NK-92 treated with Interleukin-12 subunit alpha and Interleukin-12 subunit beta, amount 100 ng/mL, for 24 hours (cell line): ENCODE measurements at regions not wholly inside any gene's neighbourhood (a gene's known extent, or its start where the extent isn't known, plus 50 kb on each side); places are given as distances from the start of the nearest gene placed in this dataset.
"Not testable (repeated sequence)": the region's sequence is repeated elsewhere in the genome, so short reads cannot be mapped to it uniquely, and the experiment has no call there.

ENCODE experiments used
- DNase-seq: peaks from one replicate; lab custom pipeline; 2025; lab: John Stamatoyannopoulos, UW

DNA sequence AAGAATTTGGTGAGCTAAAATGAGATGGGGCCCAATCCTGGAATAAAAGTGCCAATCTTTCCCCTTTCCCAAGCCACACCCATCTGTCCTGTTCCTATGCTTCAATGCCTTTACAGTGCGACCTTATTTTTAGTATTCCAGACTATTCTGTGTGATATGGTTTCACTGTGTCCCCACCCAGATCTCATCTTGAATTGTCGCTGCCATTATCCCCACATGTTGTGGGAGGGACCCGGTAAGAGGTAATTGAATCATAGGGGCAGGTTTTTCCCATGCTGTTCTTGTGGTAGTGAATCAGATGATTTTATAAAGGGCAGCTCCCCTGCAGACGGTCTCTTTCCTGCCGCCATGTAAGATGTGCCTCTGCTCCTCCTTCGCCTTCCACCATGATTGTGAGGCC lies 129.3 kb upstream of the KIF26B start:
- no peak for DNase-seq

DNA sequence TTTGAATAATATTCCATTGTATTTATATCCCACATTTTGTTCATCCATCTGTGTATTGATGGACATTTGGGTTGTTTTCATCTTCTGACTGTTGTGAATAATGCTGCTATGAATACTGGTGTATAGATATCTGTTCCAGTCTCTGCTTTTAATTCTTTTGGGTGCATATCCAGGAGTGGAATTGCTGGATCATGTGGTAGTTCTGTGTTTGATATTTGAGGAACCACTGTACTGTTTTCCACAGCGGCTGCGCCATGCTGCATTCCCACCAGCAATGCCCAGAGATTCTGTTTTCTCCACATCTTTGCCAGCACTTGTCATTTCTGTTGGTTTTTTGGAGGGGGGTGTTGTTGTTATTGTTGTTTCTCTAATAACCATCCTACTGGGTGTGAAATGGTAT lies 131.6 kb upstream of the KIF26B start:
- no peak for DNase-seq

GRCh38 chr1:245019910-245020486 lies 134.8 kb upstream of the KIF26B start:
- no peak for DNase-seq

GRCh38 chr1:245016700-245017099 lies 138.1 kb upstream of the KIF26B start:
- no peak for DNase-seq

DNA sequence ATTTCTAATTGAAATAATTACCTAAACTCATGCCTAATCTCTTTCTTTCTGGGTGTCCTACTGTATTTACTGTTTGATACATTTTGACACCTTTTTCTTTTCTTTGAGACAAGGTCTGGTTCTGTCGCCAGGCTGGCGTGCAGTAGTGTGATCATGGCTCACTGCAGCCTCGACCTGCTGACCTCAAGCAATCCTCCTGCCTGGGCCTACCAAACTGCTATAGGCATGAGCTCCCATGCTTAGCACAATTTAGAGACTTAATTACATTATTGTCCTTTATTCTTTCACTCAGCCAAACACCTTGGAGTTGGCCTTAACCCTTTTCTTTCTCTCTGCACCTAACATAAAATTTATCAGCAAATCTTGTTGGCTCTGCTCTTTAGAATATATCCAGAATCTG lies 139.8 kb upstream of the KIF26B start:
- DNase-seq = no peak

GRCh38 chr1:245014247-245015029 lies 140.3 kb upstream of the KIF26B start:
- DNase-seq = no peak

DNA sequence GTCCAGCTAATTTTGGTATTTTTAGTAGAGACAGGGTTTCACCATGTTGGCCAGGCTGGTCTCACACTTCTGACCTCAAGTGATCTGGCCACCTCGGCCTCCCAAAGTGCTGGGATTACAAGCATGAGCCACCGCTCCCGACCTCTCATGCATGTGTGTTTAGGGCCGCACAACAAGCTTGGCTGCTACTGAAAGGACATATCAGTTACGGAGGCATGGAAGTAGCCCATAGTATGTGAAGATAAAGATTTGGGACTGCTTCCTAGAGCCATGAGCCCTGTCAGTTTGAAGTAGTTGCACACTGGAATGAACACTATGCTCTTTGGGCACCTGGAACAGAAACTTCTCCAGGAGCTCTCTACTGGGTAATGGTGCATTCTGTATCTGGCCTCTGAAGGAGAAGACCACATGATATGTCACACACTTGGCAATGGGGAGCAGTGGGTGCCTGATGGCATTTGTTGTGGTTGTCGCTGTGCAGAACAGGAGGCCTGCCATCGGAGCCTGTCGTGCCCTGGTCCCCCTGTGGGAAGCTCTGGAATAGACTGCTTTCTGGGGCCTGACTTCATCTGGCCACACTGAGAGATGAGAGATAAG lies 144.7 kb upstream of the KIF26B start:
- no peak for DNase-seq

GRCh38 chr1:245008761-245009160 lies 144.4 kb upstream of the HNRNPU start:
- no peak for DNase-seq

GRCh38 chr1:245007852-245008251 lies 143.5 kb upstream of the HNRNPU start:
- DNase-seq = no peak

DNA sequence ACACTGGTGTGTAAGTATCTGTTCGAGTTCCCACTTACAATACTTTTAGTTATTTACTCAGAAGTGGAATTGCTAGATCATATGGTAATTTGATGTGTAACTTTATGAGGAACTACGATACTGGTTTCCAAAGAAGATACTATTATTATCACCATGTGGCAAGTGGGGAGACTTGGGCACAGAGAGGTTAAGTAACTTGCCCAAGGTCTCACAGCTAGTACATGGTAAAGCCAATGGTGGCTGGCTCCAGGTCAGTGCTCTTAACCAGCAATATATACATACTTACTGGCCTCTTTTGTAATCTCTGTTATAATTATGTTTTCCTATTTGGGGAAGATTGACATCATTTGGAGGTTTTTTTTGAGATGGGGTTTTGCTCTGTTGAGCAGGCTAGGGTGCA lies 138.9 kb upstream of the HNRNPU start:
- DNase-seq = no peak

- DNase-seq = no peak
These were observed 136.9 kb upstream of the HNRNPU start for GRCh38 chr1:245001252-245001651.

DNA sequence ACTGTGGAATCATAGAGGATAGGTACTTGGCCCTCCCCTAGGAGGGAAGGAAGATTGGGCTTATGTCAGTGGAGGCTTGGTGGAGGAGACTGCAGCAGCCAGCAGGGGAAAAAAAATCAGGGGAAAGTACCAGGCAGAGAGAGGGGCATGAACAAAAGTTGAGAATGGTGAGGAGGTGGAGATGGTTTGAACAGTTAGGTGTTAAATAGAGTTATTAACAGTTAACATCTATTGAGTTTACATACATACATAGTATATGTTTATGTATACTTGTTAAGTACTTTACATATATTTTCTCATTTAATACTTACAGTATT lies 136.5 kb upstream of the HNRNPU start:
- no peak for DNase-seq

DNA sequence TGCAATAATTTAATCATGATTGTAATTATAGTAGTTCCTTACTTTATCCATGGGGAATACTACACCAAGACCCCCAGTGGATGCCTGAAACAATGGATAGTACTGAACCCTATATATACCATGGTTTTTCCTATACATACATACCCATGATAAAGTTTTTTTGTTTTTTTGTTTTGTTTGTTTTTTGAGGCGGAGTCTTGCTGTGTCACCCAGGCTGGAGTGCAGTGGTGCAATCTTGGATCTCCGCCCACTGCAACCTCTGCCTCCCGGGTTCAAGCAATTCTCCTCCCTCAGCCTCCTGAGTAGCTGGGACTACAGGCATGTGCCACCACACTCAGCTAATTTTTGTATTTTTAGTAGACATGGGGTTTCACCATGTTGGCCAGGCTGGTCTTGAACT lies 135.3 kb upstream of the HNRNPU start:
- not testable (repeated sequence) for DNase-seq

DNA sequence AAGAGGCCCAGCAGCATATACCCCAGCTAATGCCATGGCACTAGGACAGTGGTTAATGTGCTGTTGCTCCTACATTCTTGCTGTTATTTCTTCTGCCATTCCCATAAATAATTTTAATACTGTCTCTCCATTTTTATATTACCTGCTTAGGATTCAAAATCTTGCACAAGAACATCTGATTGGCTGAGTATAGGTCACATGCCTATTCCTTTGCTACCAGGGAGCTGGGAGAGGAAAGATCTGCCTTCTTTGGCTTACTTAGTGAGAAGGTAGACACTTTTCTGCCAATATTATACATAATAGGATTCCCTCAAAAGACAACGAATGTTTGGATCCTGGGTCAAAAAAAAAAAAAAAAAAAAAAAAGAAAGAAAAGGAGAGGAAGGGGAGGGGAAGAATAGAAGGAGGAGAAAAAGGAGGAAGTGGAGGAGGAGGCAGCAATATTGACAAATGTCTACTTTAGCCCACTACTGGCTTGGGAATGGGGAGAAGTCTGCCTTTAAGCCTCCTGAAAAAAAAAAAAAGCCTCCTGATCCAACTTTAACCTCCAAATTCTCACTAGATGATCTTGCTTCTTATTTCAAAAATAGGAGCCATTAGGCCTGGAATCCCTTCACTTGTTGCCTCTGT lies 134.5 kb upstream of the HNRNPU start:
- DNase-seq = no peak

- DNase-seq = no peak
These were observed 131.5 kb upstream of the HNRNPU start for GRCh38 chr1:244995602-244996400.

GRCh38 chr1:244992833-244993232 lies 128.5 kb upstream of the HNRNPU start:
- DNase-seq = no peak

DNA sequence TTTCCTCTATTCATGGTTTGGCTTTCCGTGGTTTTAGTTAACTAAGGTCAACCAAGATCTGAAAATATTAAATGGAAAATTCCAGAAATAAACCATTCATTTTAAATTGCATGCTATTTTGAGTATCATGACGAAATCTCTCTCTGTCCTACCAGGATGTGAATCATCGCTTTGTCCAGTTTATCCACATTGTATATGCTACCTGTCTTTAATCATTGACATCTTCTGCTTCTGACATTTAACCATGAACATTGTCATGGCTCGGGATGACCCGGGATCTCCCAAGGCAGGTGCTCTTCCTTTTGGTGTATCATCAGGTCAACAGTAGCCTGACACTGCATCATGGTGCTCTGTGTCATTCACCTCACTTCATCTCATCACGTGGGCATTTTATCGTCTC lies 125.5 kb upstream of the HNRNPU start:
- no peak for DNase-seq

DNA sequence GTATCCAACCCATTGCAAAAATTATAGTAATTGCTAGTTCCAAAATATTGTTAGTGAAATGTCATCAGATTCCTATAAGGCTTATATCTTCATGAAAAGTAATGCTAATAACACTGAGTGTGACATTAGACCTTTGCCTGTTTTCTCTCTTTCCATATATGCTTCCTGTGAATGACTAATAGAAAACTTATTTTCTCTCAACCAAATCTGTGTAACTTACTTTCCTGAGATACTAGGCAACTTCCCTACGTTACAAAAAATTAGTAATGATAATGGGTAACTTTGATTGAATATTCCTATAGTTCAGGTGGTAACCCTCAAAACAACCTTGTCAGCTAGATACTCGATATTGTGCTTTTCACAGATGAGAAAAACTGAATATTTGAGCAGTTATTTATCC lies 124.2 kb upstream of the HNRNPU start:
- no peak for DNase-seq

DNA sequence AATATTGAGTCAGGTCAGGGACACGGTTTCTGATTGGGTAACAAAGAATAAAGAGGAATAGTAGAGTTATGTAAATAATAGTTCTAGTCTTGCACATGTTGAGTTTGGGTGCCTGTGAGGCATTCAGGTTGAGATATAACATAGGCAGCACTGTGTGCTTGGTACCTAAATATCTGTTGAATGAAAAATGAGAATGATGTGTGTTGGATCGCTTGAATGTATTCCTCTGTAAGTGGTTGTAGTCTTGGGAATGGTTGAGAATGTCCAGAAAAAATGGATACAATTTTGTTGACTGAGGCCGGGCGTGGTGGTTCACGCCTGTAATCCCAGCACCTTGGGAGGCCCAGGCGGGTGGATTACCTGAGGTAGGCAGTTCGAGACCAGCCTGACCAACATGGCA lies 116.3 kb upstream of the HNRNPU start:
- no peak for DNase-seq

- no peak for DNase-seq
These were observed 110.2 kb upstream of the HNRNPU start for GRCh38 chr1:244974550-244974949.

DNA sequence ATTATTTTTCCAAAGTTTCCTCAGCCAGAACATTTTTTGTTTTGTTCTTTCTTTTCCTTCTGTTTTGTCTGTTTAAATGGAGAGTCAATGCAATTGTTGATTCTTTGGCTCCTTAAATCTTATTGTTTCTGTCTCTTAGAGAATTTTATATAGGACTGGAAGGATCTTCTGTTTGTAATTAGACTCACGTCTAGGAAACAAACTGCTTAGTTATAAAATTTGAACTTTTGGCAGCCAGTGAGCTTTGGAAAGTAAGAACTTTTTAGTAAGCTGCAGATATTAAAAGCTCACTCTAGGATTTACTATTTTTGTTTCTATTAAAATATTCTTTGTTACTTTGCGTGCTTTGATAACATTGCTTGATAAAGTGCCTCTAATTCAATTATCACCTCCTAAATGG lies 109.8 kb upstream of the HNRNPU start:
- DNase-seq = no peak

- no peak for DNase-seq
These were observed 107.3 kb upstream of the HNRNPU start for GRCh38 chr1:244971552-244972216.
